Nephron progenitor cell (in vitro differentiated cells): ENCODE measurements at regions not wholly inside any gene's neighbourhood (a gene's known extent, or its start where the extent isn't known, plus 50 kb on each side); places are given as distances from the start of the nearest gene placed in this dataset.
"Not testable (repeated sequence)": the region's sequence is repeated elsewhere in the genome, so short reads cannot be mapped to it uniquely, and the experiment has no call there.

ENCODE experiments used
- DNase-seq: peaks from one replicate; pipeline ENCODE4 v3.0.0; 2021
- H3K27ac Mint-ChIP-seq: 2 replicates; pipeline ENCODE4 v1.8.0; 2021; ENCODE audit warnings: mild to moderate bottlenecking, moderate library complexity, mixed read lengths
- H3K27me3 Mint-ChIP-seq: 2 replicates; pipeline ENCODE4 v1.8.0; 2021; ENCODE audit warnings: mild to moderate bottlenecking, low read depth, mixed read lengths; ENCODE audit not compliant: poor library complexity
- H3K36me3 Mint-ChIP-seq: 2 replicates; pipeline ENCODE4 v1.8.0; 2021; ENCODE audit warnings: low read depth, mixed read lengths
- H3K4me1 Mint-ChIP-seq: 2 replicates; pipeline ENCODE4 v1.8.0; 2021; ENCODE audit warnings: mixed read lengths
- H3K4me3 Mint-ChIP-seq: 2 replicates; pipeline ENCODE4 v1.8.0; 2021; ENCODE audit warnings: mild to moderate bottlenecking, moderate library complexity, mixed read lengths
- H3K9me3 Mint-ChIP-seq: 2 replicates; pipeline ENCODE4 v1.8.0; 2021; ENCODE audit warnings: mild to moderate bottlenecking, moderate library complexity, mixed read lengths
- TF ChIP-seq, protein P1 (sequence below): fragments of 200-600 bp; sonication (generic); IDR thresholded peaks from 2 replicates; pipeline ENCODE4 v1.5.0; 2021; ENCODE audit warnings: antibody characterized with exemption

DNA sequence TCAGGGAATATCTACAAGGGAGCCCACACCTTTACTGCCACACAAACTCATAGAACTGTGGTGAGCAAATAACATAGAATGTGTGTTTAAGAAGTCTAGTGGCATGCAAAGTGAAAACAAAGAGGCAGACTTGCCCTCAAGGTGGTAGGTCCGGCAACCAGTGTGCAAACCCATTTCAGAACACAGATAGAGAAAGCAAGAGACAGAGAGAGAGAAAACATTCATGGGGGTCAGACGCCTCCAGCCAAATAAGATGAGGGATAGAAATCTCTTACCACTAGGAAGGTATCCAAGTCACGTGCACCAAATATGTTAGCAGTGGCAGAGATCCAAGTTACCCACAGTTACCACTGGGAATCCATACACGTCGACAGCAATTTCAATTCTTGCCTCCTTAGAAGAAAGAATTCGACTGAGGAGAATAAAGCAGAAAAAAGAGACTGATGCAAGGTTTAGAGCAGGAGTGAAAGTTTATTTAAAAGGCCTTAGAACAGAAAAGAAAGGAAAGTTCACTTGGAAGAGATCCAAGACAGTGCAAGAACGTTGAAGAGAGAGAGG, 252.8 kb downstream of the NAP1L3 start:
- Mint-ChIP-seq H3K27me3 (peaks cover 4% of the 10 kb centered on the region), H3K27ac (no peak overlapping the region), H3K4me3 (no peak overlapping the region), H3K4me1 (peaks cover 16% of the 10 kb centered on the region), H3K36me3 (no peaks in the 10 kb centered on the region), H3K9me3 (no peaks in the 10 kb centered on the region)
- DNase-seq: no peak
- TF ChIP-seq, protein P1, sequence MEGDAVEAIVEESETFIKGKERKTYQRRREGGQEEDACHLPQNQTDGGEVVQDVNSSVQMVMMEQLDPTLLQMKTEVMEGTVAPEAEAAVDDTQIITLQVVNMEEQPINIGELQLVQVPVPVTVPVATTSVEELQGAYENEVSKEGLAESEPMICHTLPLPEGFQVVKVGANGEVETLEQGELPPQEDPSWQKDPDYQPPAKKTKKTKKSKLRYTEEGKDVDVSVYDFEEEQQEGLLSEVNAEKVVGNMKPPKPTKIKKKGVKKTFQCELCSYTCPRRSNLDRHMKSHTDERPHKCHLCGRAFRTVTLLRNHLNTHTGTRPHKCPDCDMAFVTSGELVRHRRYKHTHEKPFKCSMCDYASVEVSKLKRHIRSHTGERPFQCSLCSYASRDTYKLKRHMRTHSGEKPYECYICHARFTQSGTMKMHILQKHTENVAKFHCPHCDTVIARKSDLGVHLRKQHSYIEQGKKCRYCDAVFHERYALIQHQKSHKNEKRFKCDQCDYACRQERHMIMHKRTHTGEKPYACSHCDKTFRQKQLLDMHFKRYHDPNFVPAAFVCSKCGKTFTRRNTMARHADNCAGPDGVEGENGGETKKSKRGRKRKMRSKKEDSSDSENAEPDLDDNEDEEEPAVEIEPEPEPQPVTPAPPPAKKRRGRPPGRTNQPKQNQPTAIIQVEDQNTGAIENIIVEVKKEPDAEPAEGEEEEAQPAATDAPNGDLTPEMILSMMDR: no peak

DNA sequence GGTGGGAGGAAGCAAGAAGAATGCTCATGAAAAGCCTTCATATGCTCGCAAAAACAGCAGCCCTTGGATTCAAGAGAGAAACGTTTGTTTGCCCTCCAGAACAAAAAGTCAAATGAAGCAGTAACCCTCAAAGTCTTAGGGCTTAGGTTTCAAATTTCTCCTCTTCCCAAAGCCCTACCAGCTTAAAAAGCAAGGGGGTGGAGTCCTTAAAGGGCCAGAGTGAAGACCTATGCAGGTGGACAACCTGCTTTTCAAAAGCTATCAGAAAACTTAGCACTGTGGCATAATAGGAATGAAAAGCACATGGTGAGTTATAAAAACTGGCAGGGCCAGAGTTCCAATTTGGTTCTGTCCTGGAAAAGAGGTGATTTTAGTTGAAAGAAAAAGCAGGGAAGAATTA, 253.3 kb downstream of the NAP1L3 start:
- peak overlapping the region; percentile 10 for H3K4me3 Mint-ChIP-seq
- DNase-seq: no peak
- peaks cover 4% of the 10 kb centered on the region for H3K27me3 Mint-ChIP-seq
- no peaks in the 10 kb centered on the region for H3K36me3 Mint-ChIP-seq
- H3K4me1 Mint-ChIP-seq: peaks cover 16% of the 10 kb centered on the region
- peak overlapping the region; percentile 85 for H3K27ac Mint-ChIP-seq
- no peaks in the 10 kb centered on the region for H3K9me3 Mint-ChIP-seq
- TF ChIP-seq, protein P1: no peak

DNA sequence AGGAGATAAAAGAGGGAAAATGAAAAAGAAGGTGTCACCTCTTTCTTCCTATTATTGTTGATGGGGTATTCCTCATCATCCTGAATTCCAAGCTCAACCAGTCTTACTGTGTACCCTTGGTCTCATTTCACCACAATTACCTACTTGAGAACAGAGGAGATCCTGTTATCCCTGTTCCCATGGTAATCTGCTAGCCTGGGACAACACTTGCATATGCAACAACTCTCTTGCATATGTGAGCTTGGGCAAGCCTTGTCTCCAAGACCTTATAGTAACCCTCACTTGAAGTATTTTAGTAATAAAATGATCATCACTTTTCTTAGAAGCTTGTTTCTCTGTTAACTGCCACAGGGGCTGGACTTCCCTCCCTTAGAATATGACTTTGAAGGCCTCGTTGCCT, 253.7 kb downstream of the NAP1L3 start:
- Mint-ChIP-seq H3K36me3 (no peaks in the 10 kb centered on the region), H3K27me3 (peaks cover 4% of the 10 kb centered on the region), H3K9me3 (no peaks in the 10 kb centered on the region), H3K27ac (peak overlapping the region; percentile 85), H3K4me3 (peak overlapping the region; percentile 10), H3K4me1 (peaks cover 16% of the 10 kb centered on the region)
- no peak for DNase-seq
- TF ChIP-seq, protein P1: no peak

DNA sequence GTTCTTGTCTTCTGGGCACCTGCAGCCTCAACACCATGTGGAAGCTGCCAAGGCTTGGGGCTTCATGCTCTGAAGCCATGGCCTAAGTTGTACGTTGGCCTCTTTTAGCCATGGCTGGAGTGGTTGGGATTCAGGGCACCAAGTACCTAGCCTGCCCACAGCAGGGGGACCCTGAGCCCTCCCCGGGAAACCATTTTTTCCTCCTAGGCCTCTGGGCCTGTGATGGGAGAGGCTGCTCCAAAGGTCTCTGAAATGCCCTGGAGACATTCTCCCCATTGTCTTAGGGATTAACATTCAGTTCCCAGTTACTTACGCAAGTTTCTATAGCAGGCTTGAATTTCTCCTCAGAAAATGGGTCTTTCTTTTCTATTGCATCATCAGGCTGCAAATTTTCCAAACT, 269.3 kb downstream of the NAP1L3 start:
- Mint-ChIP-seq H3K36me3 (peaks cover 5% of the 10 kb centered on the region), H3K4me1 (no peaks in the 10 kb centered on the region), H3K27me3 (no peaks in the 10 kb centered on the region), H3K27ac (no peak overlapping the region), H3K9me3 (peaks cover 45% of the 10 kb centered on the region), H3K4me3 (no peak overlapping the region)
- TF ChIP-seq, protein P1: no peak
- no peak for DNase-seq

DNA sequence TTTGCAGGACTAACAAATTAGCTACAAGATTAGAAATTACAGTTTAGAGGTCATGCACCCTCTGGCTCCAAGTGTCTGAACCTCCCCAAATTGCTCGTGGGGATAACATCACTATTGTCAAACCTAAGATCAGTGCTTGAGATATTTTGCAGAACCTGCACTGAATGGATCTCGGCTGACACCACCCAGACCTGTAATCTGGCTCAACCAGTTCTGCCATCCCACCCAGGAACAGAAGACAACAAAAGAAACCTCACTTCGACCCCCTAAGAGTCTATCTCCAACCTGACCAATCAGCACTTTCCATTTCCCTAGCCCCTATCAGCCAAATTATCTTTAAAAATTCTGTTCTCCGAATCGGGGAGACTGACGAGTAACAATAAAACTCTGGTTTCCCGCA, 318.7 kb downstream of the NAP1L3 start:
- H3K36me3 Mint-ChIP-seq: no peaks in the 10 kb centered on the region
- H3K9me3 Mint-ChIP-seq: no peaks in the 10 kb centered on the region
- DNase-seq: peak; percentile 9
- no peak overlapping the region for H3K4me3 Mint-ChIP-seq
- H3K27me3 Mint-ChIP-seq: peaks cover 3% of the 10 kb centered on the region
- no peak overlapping the region for H3K27ac Mint-ChIP-seq
- TF ChIP-seq, protein P1: no peak
- peaks cover 18% of the 10 kb centered on the region for H3K4me1 Mint-ChIP-seq

DNA sequence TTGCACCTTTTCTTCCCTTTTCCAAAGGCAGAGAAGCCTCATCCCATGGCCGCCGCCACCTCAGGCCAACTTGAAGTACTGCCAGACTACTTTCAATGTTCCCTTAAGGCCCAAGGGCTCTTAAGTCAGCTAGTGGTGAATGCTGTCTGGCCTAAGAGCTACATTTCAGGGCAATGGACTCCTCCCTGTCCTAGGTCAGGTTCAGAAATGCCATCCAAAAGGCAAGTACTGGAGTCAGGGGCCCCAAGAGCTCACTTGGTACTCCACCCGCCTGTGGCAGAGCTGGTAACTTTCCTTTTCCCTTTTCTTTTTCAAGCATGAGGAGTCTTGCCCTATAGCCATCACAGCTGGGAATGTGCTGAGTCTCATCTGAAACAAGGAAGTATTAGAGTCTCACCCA, 327.1 kb downstream of the NAP1L3 start:
- no peak overlapping the region for H3K4me3 Mint-ChIP-seq
- TF ChIP-seq, protein P1: no peak
- no peak overlapping the region for H3K27ac Mint-ChIP-seq
- no peaks in the 10 kb centered on the region for H3K9me3 Mint-ChIP-seq
- peaks cover 6% of the 10 kb centered on the region for H3K4me1 Mint-ChIP-seq
- DNase-seq: no peak
- no peaks in the 10 kb centered on the region for H3K36me3 Mint-ChIP-seq
- peaks cover 3% of the 10 kb centered on the region for H3K27me3 Mint-ChIP-seq

DNA sequence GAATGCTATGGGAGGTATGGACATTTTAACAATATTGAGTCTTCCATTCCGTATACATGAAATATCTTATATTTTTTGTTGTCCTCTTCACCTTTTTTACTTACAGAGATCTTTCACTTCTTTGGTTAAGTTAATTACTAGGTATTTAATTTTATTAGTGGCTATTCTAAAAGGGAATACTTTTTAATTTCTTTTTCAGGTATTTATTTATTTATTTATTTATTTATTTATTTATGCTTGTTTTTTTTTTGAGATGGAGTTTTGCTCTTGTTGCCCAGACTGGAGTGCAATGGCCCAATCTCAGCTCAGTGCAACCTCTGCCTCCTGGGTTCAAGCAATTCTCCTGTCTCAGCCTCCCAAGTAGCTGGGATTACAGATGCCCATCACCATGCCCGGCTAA, 329.1 kb downstream of the NAP1L3 start:
- H3K9me3 Mint-ChIP-seq, H3K27ac Mint-ChIP-seq, H3K27me3 Mint-ChIP-seq, H3K36me3 Mint-ChIP-seq, H3K4me3 Mint-ChIP-seq, H3K4me1 Mint-ChIP-seq, DNase-seq: not testable (repeated sequence)
